ENCODE measurements at regions not wholly inside any gene's neighbourhood (a gene's known extent, or its start where the extent isn't known, plus 50 kb on each side); places are given as distances from the start of the nearest gene placed in this dataset.
A peak's percentile ranks its signal among the peaks of the same experiment; 100 is the strongest.

- Histone ChIP-seq H3K27ac (ENCODE audit: low read depth in 1 of 2, low read length in 1 of 2) (no peak overlapping the region), H3K27me3 (ENCODE audit: control insufficient read depth in 3 of 3, insufficient read depth in 3 of 3, low read length in 2 of 3) (no peaks in the 10 kb centered on the region), H3K4me3 (no peak overlapping the region), H3K9me3 (ENCODE audit: control insufficient read depth in 4 of 4, insufficient read depth in 3 of 4, low read length in 3 of 4) (no peaks in the 10 kb centered on the region), H3K4me1 (ENCODE audit: control insufficient read depth in 5 of 5, insufficient read depth in 5 of 5, low read length in 5 of 5) (no peaks in the 10 kb centered on the region), H3K36me3 (ENCODE audit: control insufficient read depth in 4 of 4, insufficient read depth in 4 of 4, low read length in 4 of 4) (no peaks in the 10 kb centered on the region), H3K9ac (ENCODE audit: insufficient read depth in 1 of 2, low read length in 2 of 2) (no peak overlapping the region)
- WGBS, 2 donors = 46 to 51% methylated on average over 3 of the region's 3 CpGs
- DNase-seq = no peak
- TF ChIP-seq CTCF (IDR thresholded peaks at IDR 0.05; ENCODE audit: control extremely low read depth, extremely low read depth) = no peak
- no peak for ATAC-seq (ENCODE audit: insufficient read depth, low FRiP score)
Observed at GRCh38 chr3:181369637-181370036, 342.1 kb upstream of the SOX2 start.

- Histone ChIP-seq H3K27me3 (ENCODE audit: control insufficient read depth in 3 of 3, insufficient read depth in 3 of 3, low read length in 2 of 3) (peaks cover 0 to 2% (median 0%) of the 10 kb centered on the region in 3 donors), H3K4me1 (ENCODE audit: control insufficient read depth in 5 of 5, insufficient read depth in 5 of 5, low read length in 5 of 5) (no peaks in the 10 kb centered on the region), H3K9ac (ENCODE audit: insufficient read depth in 1 of 2, low read length in 2 of 2) (no peak overlapping the region), H3K4me3 (no peak overlapping the region), H3K36me3 (ENCODE audit: control insufficient read depth in 4 of 4, insufficient read depth in 4 of 4, low read length in 4 of 4) (no peaks in the 10 kb centered on the region), H3K9me3 (ENCODE audit: control insufficient read depth in 4 of 4, insufficient read depth in 3 of 4, low read length in 3 of 4) (no peaks in the 10 kb centered on the region), H3K27ac (ENCODE audit: low read depth in 1 of 2, low read length in 1 of 2) (no peak overlapping the region)
- WGBS, 2 donors = 29 to 32% methylated on average over 1 of the region's 1 CpG
- DNase-seq = no peak
- no peak for TF ChIP-seq CTCF (IDR thresholded peaks at IDR 0.05; ENCODE audit: control extremely low read depth, extremely low read depth)
- ATAC-seq (ENCODE audit: insufficient read depth, low FRiP score) = no peak
Observed at GRCh38 chr3:181363231-181363630, 348.5 kb upstream of the SOX2 start.

GRCh38 chr3:181362378-181362777 lies 349.3 kb upstream of the SOX2 start:
- no peak for TF ChIP-seq CTCF (IDR thresholded peaks at IDR 0.05; ENCODE audit: control extremely low read depth, extremely low read depth)
- no peak overlapping the region for H3K9ac ChIP-seq (ENCODE audit: insufficient read depth in 1 of 2, low read length in 2 of 2)
- no peak overlapping the region for H3K4me3 ChIP-seq
- H3K27me3 ChIP-seq (ENCODE audit: control insufficient read depth in 3 of 3, insufficient read depth in 3 of 3, low read length in 2 of 3) = peaks cover 0 to 2% (median 0%) of the 10 kb centered on the region in 3 donors
- no peak for DNase-seq
- peak overlapping the region in 1 of 2 donors; percentile 65 for H3K27ac ChIP-seq (ENCODE audit: low read depth in 1 of 2, low read length in 1 of 2)
- peaks cover 0 to 1% (median 0%) of the 10 kb centered on the region in 5 donors for H3K4me1 ChIP-seq (ENCODE audit: control insufficient read depth in 5 of 5, insufficient read depth in 5 of 5, low read length in 5 of 5)
- no peaks in the 10 kb centered on the region for H3K9me3 ChIP-seq (ENCODE audit: control insufficient read depth in 4 of 4, insufficient read depth in 3 of 4, low read length in 3 of 4)
- no peak for ATAC-seq (ENCODE audit: insufficient read depth, low FRiP score)
- H3K36me3 ChIP-seq (ENCODE audit: control insufficient read depth in 4 of 4, insufficient read depth in 4 of 4, low read length in 4 of 4) = no peaks in the 10 kb centered on the region

GRCh38 chr3:181358562-181358961 lies 353.2 kb upstream of the SOX2 start:
- H3K9ac ChIP-seq (ENCODE audit: insufficient read depth in 1 of 2, low read length in 2 of 2) = no peak overlapping the region
- DNase-seq (no peak), ATAC-seq (ENCODE audit: insufficient read depth, low FRiP score) (no peak)
- TF ChIP-seq CTCF (IDR thresholded peaks at IDR 0.05; ENCODE audit: control extremely low read depth, extremely low read depth) = no peak
- H3K36me3 ChIP-seq (ENCODE audit: control insufficient read depth in 4 of 4, insufficient read depth in 4 of 4, low read length in 4 of 4) = no peaks in the 10 kb centered on the region
- H3K4me1 ChIP-seq (ENCODE audit: control insufficient read depth in 5 of 5, insufficient read depth in 5 of 5, low read length in 5 of 5) = peaks cover 0 to 2% (median 0%) of the 10 kb centered on the region in 5 donors
- no peaks in the 10 kb centered on the region for H3K9me3 ChIP-seq (ENCODE audit: control insufficient read depth in 4 of 4, insufficient read depth in 3 of 4, low read length in 3 of 4)
- H3K27me3 ChIP-seq (ENCODE audit: control insufficient read depth in 3 of 3, insufficient read depth in 3 of 3, low read length in 2 of 3) = peaks cover 0 to 2% (median 0%) of the 10 kb centered on the region in 3 donors
- H3K27ac ChIP-seq (ENCODE audit: low read depth in 1 of 2, low read length in 1 of 2) = peak overlapping the region in 1 of 2 donors; percentile 26
- whole genome bisulfite sequencing, 2 donors = 86 to 90% methylated on average over 3 of the region's 3 CpGs
- no peak overlapping the region for H3K4me3 ChIP-seq

Data from lung (tissue), 11 donors.